ENCODE measurements at regions not wholly inside any gene's neighbourhood (a gene's known extent, or its start where the extent isn't known, plus 50 kb on each side); places are given as distances from the start of the nearest gene placed in this dataset.

DNA sequence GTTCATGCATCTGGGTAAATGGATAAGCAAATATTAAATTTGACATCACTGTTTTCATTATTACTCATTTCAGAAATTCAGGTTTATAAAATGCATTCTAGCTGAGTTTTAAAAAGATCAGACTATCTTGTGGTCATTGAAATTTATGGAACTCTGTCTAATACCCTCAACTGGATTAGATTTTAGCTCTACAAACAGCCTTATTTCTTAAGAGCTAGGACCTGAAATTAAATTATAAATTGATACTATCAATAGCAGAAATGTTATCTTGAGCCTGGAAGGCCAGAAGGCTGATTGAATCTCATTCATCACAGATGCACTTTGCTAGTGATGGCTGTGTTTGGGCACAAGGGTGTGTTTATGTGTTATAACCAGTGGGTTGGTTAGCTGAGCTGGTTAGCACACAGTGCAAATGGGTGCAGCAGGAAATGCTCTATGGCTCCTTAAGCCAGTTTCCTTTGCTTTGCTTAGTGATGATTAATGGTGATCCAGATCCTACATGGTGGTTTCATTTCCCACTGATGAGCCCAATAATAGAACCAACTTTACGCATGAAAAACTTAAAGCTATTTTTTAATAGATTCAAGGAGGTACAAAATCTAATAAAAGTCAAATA lies 310.8 kb upstream of the KLF12 start:
- no peaks in the 10 kb centered on the region for H3K27me3 Mint-ChIP-seq (ENCODE audit: low read depth)
- H3K9me3 Mint-ChIP-seq, result peaks cover 8% of the 10 kb centered on the region
- no peak overlapping the region for H3K4me3 Mint-ChIP-seq

DNA sequence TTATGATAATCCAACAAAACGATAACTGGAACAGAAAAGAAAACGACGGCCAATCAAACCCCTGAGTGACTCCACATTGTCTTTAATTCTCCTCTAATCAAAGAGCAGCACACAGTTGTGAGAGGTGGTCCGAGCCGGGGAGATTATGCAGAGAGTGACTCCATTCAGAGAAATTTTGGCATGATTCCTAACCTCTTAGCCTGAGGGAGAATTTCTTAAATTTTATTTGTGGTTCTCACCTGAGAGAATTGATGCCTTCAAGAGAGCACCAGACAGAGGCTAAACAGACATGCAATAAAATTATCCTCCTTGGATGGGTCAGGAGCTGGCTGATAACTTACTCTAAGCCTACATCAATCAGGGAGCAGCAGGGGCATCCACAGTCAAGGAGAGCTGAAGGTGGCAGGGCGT lies 310.0 kb upstream of the KLF12 start:
- H3K36me3 Mint-ChIP-seq (ENCODE audit: low read depth), result no peaks in the 10 kb centered on the region
- H3K9me3 Mint-ChIP-seq, result peaks cover 3% of the 10 kb centered on the region
- H3K27ac Mint-ChIP-seq, result no peak overlapping the region
- no peaks in the 10 kb centered on the region for H3K27me3 Mint-ChIP-seq (ENCODE audit: low read depth)
- H3K4me1 Mint-ChIP-seq (ENCODE audit: low read depth), result no peaks in the 10 kb centered on the region
- no peak overlapping the region for H3K4me3 Mint-ChIP-seq

More for the DNA sequence above, 310.8 kb upstream of the KLF12 start:
- Mint-ChIP-seq H3K36me3 (ENCODE audit: low read depth) (no peaks in the 10 kb centered on the region), H3K27ac (no peak overlapping the region), H3K4me1 (ENCODE audit: low read depth) (no peaks in the 10 kb centered on the region)

- H3K36me3 Mint-ChIP-seq (ENCODE audit: low read depth), result no peaks in the 10 kb centered on the region
These were observed 309.4 kb upstream of the KLF12 start for GRCh38 chr13:74443631-74444030.

DNA sequence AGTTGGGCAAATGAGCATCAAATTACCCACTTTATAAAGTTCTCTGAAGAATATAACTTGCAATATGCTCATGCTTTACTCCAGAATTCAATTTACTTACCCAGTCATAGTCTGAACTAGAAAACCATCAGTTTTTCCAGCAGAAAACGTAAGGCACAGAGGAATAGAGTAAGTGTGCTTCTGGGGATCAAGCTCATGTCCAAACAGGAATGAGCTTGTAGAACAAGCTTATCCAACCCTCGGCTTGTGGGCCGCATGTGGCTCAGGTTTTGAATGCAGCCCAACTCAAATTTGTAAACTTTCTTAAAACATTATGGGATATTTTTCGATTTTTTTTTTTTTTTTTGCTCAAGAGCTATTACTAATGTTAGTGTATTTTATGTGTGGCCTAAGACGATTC lies 308.5 kb upstream of the KLF12 start:
- Mint-ChIP-seq H3K9me3 (no peaks in the 10 kb centered on the region), H3K4me3 (no peak overlapping the region), H3K36me3 (ENCODE audit: low read depth) (no peaks in the 10 kb centered on the region), H3K27me3 (ENCODE audit: low read depth) (no peaks in the 10 kb centered on the region), H3K27ac (no peak overlapping the region), H3K4me1 (ENCODE audit: low read depth) (no peaks in the 10 kb centered on the region)

More at GRCh38 chr13:74443631-74444030, 309.4 kb upstream of the KLF12 start:
- Mint-ChIP-seq H3K4me3 (no peak overlapping the region), H3K4me1 (ENCODE audit: low read depth) (no peaks in the 10 kb centered on the region), H3K27ac (no peak overlapping the region), H3K27me3 (ENCODE audit: low read depth) (no peaks in the 10 kb centered on the region), H3K9me3 (no peaks in the 10 kb centered on the region)

- Mint-ChIP-seq H3K27me3 (ENCODE audit: low read depth) (no peaks in the 10 kb centered on the region), H3K4me1 (ENCODE audit: low read depth) (no peaks in the 10 kb centered on the region), H3K36me3 (ENCODE audit: low read depth) (no peaks in the 10 kb centered on the region), H3K27ac (no peak overlapping the region), H3K4me3 (no peak overlapping the region), H3K9me3 (no peaks in the 10 kb centered on the region)
These were observed 304.7 kb upstream of the KLF12 start for GRCh38 chr13:74438901-74439300.

DNA sequence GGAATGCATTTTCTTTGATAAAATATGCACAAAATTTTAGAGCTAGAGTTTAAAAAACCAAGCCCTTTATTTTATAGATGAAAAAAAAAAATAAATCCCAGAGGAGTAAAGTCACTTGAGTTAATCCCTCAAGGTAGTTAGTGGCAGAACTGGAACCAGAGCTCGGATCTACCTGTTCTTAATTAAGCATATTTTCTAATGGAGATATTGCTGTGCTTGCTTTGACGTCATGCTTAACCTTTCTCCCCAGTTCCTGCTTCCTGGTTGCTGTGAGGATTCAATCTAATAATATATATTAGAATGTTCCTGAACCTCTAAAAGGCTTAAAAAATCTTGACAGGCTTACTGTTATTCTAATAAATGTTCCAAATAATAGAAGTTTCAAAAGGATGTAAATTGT lies 300.6 kb upstream of the KLF12 start:
- no peaks in the 10 kb centered on the region for H3K36me3 Mint-ChIP-seq (ENCODE audit: low read depth)
- H3K4me1 Mint-ChIP-seq (ENCODE audit: low read depth), result no peaks in the 10 kb centered on the region
- H3K27me3 Mint-ChIP-seq (ENCODE audit: low read depth), result no peaks in the 10 kb centered on the region
- H3K4me3 Mint-ChIP-seq, result no peak overlapping the region
- H3K27ac Mint-ChIP-seq, result no peak overlapping the region
- H3K9me3 Mint-ChIP-seq, result no peaks in the 10 kb centered on the region

- H3K36me3 Mint-ChIP-seq (ENCODE audit: low read depth), result no peaks in the 10 kb centered on the region
- H3K9me3 Mint-ChIP-seq, result peaks cover 4% of the 10 kb centered on the region
- no peak overlapping the region for H3K4me3 Mint-ChIP-seq
- no peak overlapping the region for H3K27ac Mint-ChIP-seq
- H3K4me1 Mint-ChIP-seq (ENCODE audit: low read depth), result no peaks in the 10 kb centered on the region
- no peaks in the 10 kb centered on the region for H3K27me3 Mint-ChIP-seq (ENCODE audit: low read depth)
These were observed 290.3 kb upstream of the KLF12 start for GRCh38 chr13:74424455-74424854.

GRCh38 chr13:74423434-74423833 lies 289.2 kb upstream of the KLF12 start:
- Mint-ChIP-seq H3K4me1 (ENCODE audit: low read depth) (no peaks in the 10 kb centered on the region), H3K27me3 (ENCODE audit: low read depth) (no peaks in the 10 kb centered on the region), H3K9me3 (peaks cover 4% of the 10 kb centered on the region), H3K27ac (no peak overlapping the region), H3K4me3 (no peak overlapping the region), H3K36me3 (ENCODE audit: low read depth) (no peaks in the 10 kb centered on the region)

DNA sequence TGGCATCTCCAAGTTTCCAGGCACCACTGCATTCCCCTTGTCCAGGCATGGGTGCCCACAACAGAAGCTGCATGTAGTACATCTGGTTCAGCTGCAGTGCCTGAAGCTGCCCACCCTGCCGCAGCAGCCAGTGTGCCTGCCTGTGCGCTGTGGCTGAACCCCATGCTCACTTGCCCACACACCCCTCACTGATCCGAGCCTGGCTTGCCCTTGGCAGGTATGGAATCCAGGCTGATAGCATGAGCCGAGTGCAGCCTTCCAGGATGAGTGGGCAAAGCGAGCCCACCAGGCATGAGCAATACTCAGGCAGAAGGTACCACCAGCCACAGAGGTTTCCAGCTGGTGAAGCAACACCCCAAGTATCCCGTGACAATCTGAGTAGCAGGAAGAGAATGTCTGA lies 280.3 kb upstream of the KLF12 start:
- Mint-ChIP-seq H3K27ac (no peak overlapping the region), H3K4me1 (ENCODE audit: low read depth) (no peaks in the 10 kb centered on the region), H3K4me3 (no peak overlapping the region), H3K27me3 (ENCODE audit: low read depth) (no peaks in the 10 kb centered on the region), H3K36me3 (ENCODE audit: low read depth) (no peaks in the 10 kb centered on the region), H3K9me3 (no peaks in the 10 kb centered on the region)

DNA sequence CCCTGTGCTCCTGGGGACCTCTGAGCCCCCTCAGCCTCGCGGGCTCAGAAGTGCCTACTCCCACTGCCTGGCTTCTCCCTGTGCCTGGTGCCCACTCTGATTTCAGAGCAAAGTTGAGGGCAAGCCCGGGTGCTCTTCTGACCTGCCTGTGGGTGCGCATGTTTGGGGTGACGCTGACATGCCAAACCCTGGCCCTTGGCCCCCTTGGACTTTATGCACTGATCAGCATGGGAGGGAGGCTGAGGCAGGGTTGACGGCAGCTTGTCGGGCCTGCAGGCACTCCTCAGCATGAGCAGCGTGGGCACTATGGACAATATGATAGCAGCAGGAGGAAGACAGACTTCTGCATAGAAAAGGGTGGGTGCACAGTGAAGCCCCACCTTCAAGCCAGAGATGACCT lies 279.3 kb upstream of the KLF12 start:
- no peaks in the 10 kb centered on the region for H3K4me1 Mint-ChIP-seq (ENCODE audit: low read depth)
- no peaks in the 10 kb centered on the region for H3K36me3 Mint-ChIP-seq (ENCODE audit: low read depth)

GRCh38 chr13:74409551-74409950 lies 275.3 kb upstream of the KLF12 start:
- Mint-ChIP-seq H3K4me1 (ENCODE audit: low read depth) (no peaks in the 10 kb centered on the region), H3K27me3 (ENCODE audit: low read depth) (no peaks in the 10 kb centered on the region), H3K36me3 (ENCODE audit: low read depth) (no peaks in the 10 kb centered on the region), H3K9me3 (no peaks in the 10 kb centered on the region), H3K4me3 (no peak overlapping the region), H3K27ac (no peak overlapping the region)

More for the DNA sequence above, 279.3 kb upstream of the KLF12 start:
- H3K27me3 Mint-ChIP-seq (ENCODE audit: low read depth), result no peaks in the 10 kb centered on the region
- H3K4me3 Mint-ChIP-seq, result no peak overlapping the region
- H3K27ac Mint-ChIP-seq, result no peak overlapping the region
- H3K9me3 Mint-ChIP-seq, result no peaks in the 10 kb centered on the region

- H3K36me3 Mint-ChIP-seq (ENCODE audit: low read depth), result no peaks in the 10 kb centered on the region
These were observed 272.2 kb upstream of the KLF12 start for GRCh38 chr13:74406420-74406819.

GRCh38 chr13:74398599-74398998 lies 264.4 kb upstream of the KLF12 start:
- H3K4me3 Mint-ChIP-seq, result no peak overlapping the region
- H3K27me3 Mint-ChIP-seq (ENCODE audit: low read depth), result no peaks in the 10 kb centered on the region
- no peaks in the 10 kb centered on the region for H3K4me1 Mint-ChIP-seq (ENCODE audit: low read depth)
- H3K9me3 Mint-ChIP-seq, result no peaks in the 10 kb centered on the region
- no peak overlapping the region for H3K27ac Mint-ChIP-seq
- H3K36me3 Mint-ChIP-seq (ENCODE audit: low read depth), result no peaks in the 10 kb centered on the region

More at GRCh38 chr13:74406420-74406819, 272.2 kb upstream of the KLF12 start:
- Mint-ChIP-seq H3K27me3 (ENCODE audit: low read depth) (no peaks in the 10 kb centered on the region), H3K27ac (no peak overlapping the region), H3K4me3 (no peak overlapping the region), H3K9me3 (no peaks in the 10 kb centered on the region), H3K4me1 (ENCODE audit: low read depth) (no peaks in the 10 kb centered on the region)

- Mint-ChIP-seq H3K4me3 (no peak overlapping the region), H3K27me3 (ENCODE audit: low read depth) (no peaks in the 10 kb centered on the region), H3K9me3 (peaks cover 6% of the 10 kb centered on the region), H3K4me1 (ENCODE audit: low read depth) (no peaks in the 10 kb centered on the region), H3K36me3 (ENCODE audit: low read depth) (no peaks in the 10 kb centered on the region), H3K27ac (no peak overlapping the region)
These were observed 254.9 kb upstream of the KLF12 start for GRCh38 chr13:74389056-74389455.

DNA sequence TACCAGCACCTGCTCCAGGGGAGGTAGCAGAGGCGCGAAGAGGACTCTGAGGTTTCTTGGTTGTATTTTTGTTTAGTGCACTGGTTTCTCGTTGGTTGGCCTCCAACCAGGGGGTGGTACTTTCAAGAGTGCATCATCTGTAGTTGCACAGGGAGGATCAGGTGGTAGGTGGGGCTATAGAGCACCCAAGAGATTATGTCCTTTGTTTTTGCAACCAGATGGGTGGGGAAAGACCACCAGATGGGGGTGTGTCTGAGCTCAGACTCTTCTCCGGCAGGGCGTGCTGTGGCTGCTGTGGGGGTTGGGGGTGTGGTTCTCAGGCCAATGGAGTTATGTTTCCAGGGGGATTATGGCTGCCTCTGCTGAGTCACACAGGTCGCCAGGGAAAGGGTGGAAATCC lies 254.4 kb upstream of the KLF12 start:
- no peaks in the 10 kb centered on the region for H3K27me3 Mint-ChIP-seq (ENCODE audit: low read depth)
- no peaks in the 10 kb centered on the region for H3K4me1 Mint-ChIP-seq (ENCODE audit: low read depth)
- H3K36me3 Mint-ChIP-seq (ENCODE audit: low read depth), result no peaks in the 10 kb centered on the region
- no peak overlapping the region for H3K27ac Mint-ChIP-seq
- H3K4me3 Mint-ChIP-seq, result no peak overlapping the region
- peaks cover 6% of the 10 kb centered on the region for H3K9me3 Mint-ChIP-seq

GRCh38 chr13:74372511-74372910 lies 238.3 kb upstream of the KLF12 start:
- Mint-ChIP-seq H3K27me3 (ENCODE audit: low read depth) (no peaks in the 10 kb centered on the region), H3K4me1 (ENCODE audit: low read depth) (peaks cover under 1% of the 10 kb centered on the region), H3K9me3 (no peaks in the 10 kb centered on the region), H3K4me3 (no peak overlapping the region), H3K27ac (no peak overlapping the region), H3K36me3 (ENCODE audit: low read depth) (no peaks in the 10 kb centered on the region)

Measured in T-helper 1 cell treated with Interleukin-12 subunit alpha and Interleukin-12 subunit beta and Interleukin-4 antibody, amounts not matched to agents 30 μg/mL and 1 μg/mL, for 36 hours (primary cell).